Effector CD4-positive, alpha-beta T cell (primary cell): ENCODE measurements at regions not wholly inside any gene's neighbourhood (a gene's known extent, or its start where the extent isn't known, plus 50 kb on each side); places are given as distances from the start of the nearest gene placed in this dataset.

Experiments
- DNase-seq: peaks from one replicate; pipeline ENCODE4 v3.0.0-alpha.2; 2020

- DNase-seq, result no peak
These were observed 88.0 kb upstream of the MBIP start for GRCh38 chr14:36408388-36408787.

- DNase-seq, result no peak
These were observed 85.3 kb upstream of the MBIP start for GRCh38 chr14:36405589-36406274.

- DNase-seq, result no peak
These were observed 82.4 kb upstream of the MBIP start for GRCh38 chr14:36402867-36403266.

GRCh38 chr14:36398463-36399291, 78.2 kb upstream of the MBIP start:
- no peak for DNase-seq

- no peak for DNase-seq
These were observed 76.9 kb upstream of the MBIP start for GRCh38 chr14:36397357-36397756.

GRCh38 chr14:36396798-36397197, 76.4 kb upstream of the MBIP start:
- no peak for DNase-seq

- DNase-seq, result no peak
These were observed 74.2 kb upstream of the MBIP start for GRCh38 chr14:36394593-36394992.

- no peak for DNase-seq
These were observed 70.3 kb upstream of the MBIP start for GRCh38 chr14:36390718-36391117.

GRCh38 chr14:36383767-36384431, 63.5 kb upstream of the MBIP start:
- DNase-seq, result no peak

GRCh38 chr14:36373982-36374673, 53.7 kb upstream of the MBIP start:
- DNase-seq, result peak; percentile 55
